Activated B cell treated with CpG ODN at 0.5 μM for 24 hours (primary cell): ENCODE measurements at regions not wholly inside any gene's neighbourhood (a gene's known extent, or its start where the extent isn't known, plus 50 kb on each side); places are given as distances from the start of the nearest gene placed in this dataset.

Experiments
- ATAC-seq: fragments of 200-7000 bp; cut with Tn5 transposase; one replicate; pipeline ENCODE4 v1.10.0; 2021; ENCODE audit warnings: low read depth, mild to moderate bottlenecking, moderate library complexity
- CTCF ChIA-PET: fragments of 350-600 bp; sonication (Branson Sonifier 250); formaldehyde crosslinking; loops from one replicate; lab custom pipeline; 2021; ENCODE audit warnings: antibody characterized with exemption; lab: Charles Lee
- POLR2A ChIA-PET: fragments of 350-600 bp; sonication (Branson Sonifier 250); formaldehyde crosslinking; loops from one replicate; lab custom pipeline; 2021; ENCODE audit warnings: antibody characterized with exemption; lab: Charles Lee
- DNase-seq: peaks from one replicate; pipeline ENCODE4 v3.0.0; 2022
- H3K27ac Mint-ChIP-seq: one replicate; pipeline ENCODE4 v1.8.0; 2020; ENCODE audit warnings: mixed read lengths
- H3K27me3 Mint-ChIP-seq: one replicate; pipeline ENCODE4 v1.8.0; 2021; ENCODE audit warnings: mixed read lengths
- H3K36me3 Mint-ChIP-seq: one replicate; pipeline ENCODE4 v1.8.0; 2021; ENCODE audit warnings: low read depth, mixed read lengths
- H3K4me1 Mint-ChIP-seq: one replicate; pipeline ENCODE4 v1.8.0; 2021; ENCODE audit warnings: mixed read lengths
- H3K4me3 Mint-ChIP-seq: one replicate; pipeline ENCODE4 v1.8.0; 2020; ENCODE audit warnings: mild to moderate bottlenecking, mixed read lengths
- H3K9me3 Mint-ChIP-seq: one replicate; pipeline ENCODE4 v1.8.0; 2020; ENCODE audit warnings: mixed read lengths
- intact Hi-C: fragments of 100-400 bp; cut with micrococcal nuclease; formaldehyde crosslinking; loops from one replicate; pipeline ENCODE4 v1.15.1; 2024
- TF ChIP-seq, protein P1 (sequence below): fragments of 200-600 bp; IDR thresholded peaks from one replicate; pipeline ENCODE4 v1.8.0; 2022; ENCODE audit warnings: antibody characterized with exemption, mild to moderate bottlenecking

DNA sequence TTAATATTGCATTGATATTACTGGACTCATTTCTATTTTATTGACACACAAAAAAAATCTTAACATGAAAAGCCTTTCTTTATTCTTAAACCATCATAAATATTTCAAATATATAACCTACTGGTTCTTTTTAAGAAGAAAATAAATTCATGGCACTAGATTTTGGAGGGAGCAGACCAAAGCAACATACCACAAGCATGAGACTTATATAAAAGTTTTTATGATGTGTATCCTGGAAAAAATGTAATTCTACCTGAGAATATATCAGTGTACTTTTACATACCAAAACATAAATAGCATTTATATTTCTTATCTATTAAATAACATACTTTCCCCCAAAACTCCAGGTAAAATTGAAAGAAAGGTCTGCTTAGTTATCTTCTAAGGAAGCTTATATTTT, 508.2 kb upstream of the SEMA3D start:
- TF ChIP-seq, protein P1, sequence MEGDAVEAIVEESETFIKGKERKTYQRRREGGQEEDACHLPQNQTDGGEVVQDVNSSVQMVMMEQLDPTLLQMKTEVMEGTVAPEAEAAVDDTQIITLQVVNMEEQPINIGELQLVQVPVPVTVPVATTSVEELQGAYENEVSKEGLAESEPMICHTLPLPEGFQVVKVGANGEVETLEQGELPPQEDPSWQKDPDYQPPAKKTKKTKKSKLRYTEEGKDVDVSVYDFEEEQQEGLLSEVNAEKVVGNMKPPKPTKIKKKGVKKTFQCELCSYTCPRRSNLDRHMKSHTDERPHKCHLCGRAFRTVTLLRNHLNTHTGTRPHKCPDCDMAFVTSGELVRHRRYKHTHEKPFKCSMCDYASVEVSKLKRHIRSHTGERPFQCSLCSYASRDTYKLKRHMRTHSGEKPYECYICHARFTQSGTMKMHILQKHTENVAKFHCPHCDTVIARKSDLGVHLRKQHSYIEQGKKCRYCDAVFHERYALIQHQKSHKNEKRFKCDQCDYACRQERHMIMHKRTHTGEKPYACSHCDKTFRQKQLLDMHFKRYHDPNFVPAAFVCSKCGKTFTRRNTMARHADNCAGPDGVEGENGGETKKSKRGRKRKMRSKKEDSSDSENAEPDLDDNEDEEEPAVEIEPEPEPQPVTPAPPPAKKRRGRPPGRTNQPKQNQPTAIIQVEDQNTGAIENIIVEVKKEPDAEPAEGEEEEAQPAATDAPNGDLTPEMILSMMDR, result no peak
- ChIA-PET CTCF (no interaction called here), POLR2A (no interaction called here)
- intact Hi-C loops, result no loop called here
- Mint-ChIP-seq H3K27ac (no peak overlapping the region), H3K9me3 (no peaks in the 10 kb centered on the region), H3K27me3 (no peaks in the 10 kb centered on the region), H3K36me3 (no peaks in the 10 kb centered on the region), H3K4me3 (no peak overlapping the region), H3K4me1 (no peaks in the 10 kb centered on the region)
- ATAC-seq, result no peak
- DNase-seq, result no peak

DNA sequence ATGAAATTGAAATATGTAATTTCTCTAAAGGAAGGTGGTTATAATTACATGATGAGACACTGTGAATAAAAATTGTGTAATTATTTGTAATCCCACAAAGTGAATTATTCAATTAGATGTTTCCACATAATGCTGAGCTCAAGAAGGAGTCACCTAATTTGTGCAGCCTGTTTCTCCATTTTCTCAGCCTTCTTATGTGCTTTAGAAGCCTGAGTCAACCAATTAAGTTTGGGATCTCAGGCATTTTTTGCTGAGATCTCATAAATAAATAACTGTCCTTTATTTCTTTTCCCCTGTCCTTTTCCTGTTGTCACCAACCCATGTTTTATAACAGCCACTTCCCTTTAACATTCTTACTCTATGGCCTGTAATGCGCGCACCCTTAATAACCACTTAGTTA, 506.5 kb upstream of the SEMA3D start:
- TF ChIP-seq, protein P1, result no peak
- Mint-ChIP-seq H3K4me3 (no peak overlapping the region), H3K9me3 (no peaks in the 10 kb centered on the region), H3K27me3 (no peaks in the 10 kb centered on the region), H3K36me3 (no peaks in the 10 kb centered on the region), H3K4me1 (no peaks in the 10 kb centered on the region), H3K27ac (no peak overlapping the region)
- intact Hi-C loops, result no loop called here
- no peak for ATAC-seq
- no peak for DNase-seq
- CTCF ChIA-PET, result no interaction called here
- POLR2A ChIA-PET, result no interaction called here

DNA sequence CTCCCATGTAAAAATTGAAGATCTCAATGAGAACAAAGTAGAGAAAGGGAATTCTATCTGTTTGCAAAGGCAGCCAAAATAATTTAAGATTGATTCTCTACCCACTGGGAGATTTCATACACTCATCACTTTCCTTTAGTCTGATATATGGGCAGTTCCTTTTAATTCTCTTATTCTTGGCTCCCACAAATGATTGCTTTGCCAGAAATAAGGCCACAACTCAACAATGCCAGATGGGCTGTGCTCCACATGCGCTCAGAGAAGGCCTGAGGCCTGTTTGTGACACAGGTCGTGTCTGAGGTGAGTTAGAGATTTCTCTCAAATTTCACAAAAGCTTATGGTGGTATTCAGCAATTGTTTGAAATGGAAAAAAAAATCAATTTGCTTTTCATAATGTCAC, 501.9 kb upstream of the SEMA3D start:
- H3K9me3 Mint-ChIP-seq, result peaks cover 3% of the 10 kb centered on the region
- ATAC-seq (no peak), DNase-seq (no peak)
- no peaks in the 10 kb centered on the region for H3K4me1 Mint-ChIP-seq
- TF ChIP-seq, protein P1, result no peak
- POLR2A ChIA-PET, result no interaction called here
- CTCF ChIA-PET, result no interaction called here
- intact Hi-C loops, result no loop called here
- H3K36me3 Mint-ChIP-seq, result no peaks in the 10 kb centered on the region
- H3K27me3 Mint-ChIP-seq, result no peaks in the 10 kb centered on the region
- no peak overlapping the region for H3K4me3 Mint-ChIP-seq
- H3K27ac Mint-ChIP-seq, result no peak overlapping the region

DNA sequence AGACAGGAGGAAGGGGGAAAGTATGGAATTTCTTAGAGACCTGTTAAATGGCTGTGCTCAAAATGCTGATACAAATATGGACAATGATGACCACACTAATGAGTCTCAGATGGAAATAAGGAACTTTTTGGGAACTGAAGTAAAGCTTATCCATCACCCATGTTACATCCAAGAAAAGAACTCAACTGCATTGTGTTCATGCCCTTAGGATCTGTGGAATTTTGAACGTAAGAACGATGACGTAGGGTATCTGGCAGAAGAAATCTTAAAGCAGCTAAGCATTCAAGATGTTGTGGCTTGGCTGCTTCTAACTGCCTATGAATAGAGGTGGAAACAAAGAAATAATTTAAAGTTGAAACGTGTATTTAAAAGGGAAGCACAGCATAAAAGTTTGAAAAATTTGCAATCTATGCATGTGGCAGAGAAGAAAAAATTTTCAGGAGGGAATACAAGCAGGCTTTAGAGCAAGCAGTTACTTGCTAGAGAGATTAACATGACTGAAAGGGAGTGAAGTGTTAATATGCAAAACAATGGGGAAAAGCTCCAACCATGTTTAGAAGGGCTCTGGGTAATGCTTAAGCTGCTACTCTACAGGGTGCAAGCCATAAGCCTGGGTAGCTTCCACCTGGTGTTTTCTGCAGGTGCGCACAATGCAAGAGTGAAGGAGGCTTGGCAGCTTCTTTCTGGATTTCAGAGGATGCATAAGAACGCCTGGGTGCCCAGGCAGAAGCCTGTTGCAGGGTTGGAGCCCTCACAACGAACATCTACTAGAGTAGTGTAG, 499.7 kb upstream of the SEMA3D start:
- no peaks in the 10 kb centered on the region for H3K27me3 Mint-ChIP-seq
- H3K36me3 Mint-ChIP-seq, result no peaks in the 10 kb centered on the region
- TF ChIP-seq, protein P1, result no peak
- no peak for DNase-seq
- H3K4me3 Mint-ChIP-seq, result no peak overlapping the region
- H3K4me1 Mint-ChIP-seq, result no peaks in the 10 kb centered on the region
- ChIA-PET POLR2A (no interaction called here), CTCF (no interaction called here)
- H3K27ac Mint-ChIP-seq, result no peak overlapping the region
- peaks cover 3% of the 10 kb centered on the region for H3K9me3 Mint-ChIP-seq
- ATAC-seq, result no peak
- intact Hi-C loops, result no loop called here

DNA sequence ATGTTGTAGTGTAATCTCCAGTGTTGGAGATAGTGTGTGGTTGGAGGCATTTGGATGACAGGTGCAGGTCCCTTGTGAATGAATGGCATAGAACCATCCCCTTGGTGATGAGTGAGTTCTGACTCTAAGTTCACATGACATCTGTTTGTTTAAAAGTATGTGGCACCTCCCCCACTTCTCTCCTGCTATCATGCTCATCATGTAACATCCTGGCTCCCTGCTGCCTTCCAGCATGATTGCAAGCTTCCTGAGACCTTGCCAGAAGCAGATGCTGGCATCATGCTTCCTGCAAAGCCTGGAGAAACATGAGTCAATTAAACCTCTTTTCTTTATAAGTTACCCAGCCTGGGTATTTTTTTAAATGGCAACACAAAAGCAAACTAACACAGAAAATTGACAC, 499.0 kb upstream of the SEMA3D start:
- Mint-ChIP-seq H3K27ac (no peak overlapping the region), H3K4me3 (no peak overlapping the region), H3K36me3 (no peaks in the 10 kb centered on the region), H3K9me3 (peaks cover 3% of the 10 kb centered on the region), H3K4me1 (no peaks in the 10 kb centered on the region), H3K27me3 (no peaks in the 10 kb centered on the region)
- TF ChIP-seq, protein P1, result no peak
- POLR2A ChIA-PET, result no interaction called here
- ATAC-seq (no peak), DNase-seq (no peak)
- intact Hi-C loops, result no loop called here
- CTCF ChIA-PET, result no interaction called here
